ENCODE measurements at regions not wholly inside any gene's neighbourhood (a gene's known extent, or its start where the extent isn't known, plus 50 kb on each side); places are given as distances from the start of the nearest gene placed in this dataset.

- no peaks in the 10 kb centered on the region for H3K36me3 ChIP-seq (ENCODE audit: control insufficient read depth in 2 of 2, extremely low read depth in 1 of 2, insufficient read depth in 2 of 2, low read length in 2 of 2)
- no peak overlapping the region for H2AFZ ChIP-seq (ENCODE audit: low read depth, low read length)
- H3K9me3 ChIP-seq (replicated peaks; ENCODE audit: control insufficient read depth, insufficient read depth, low read length), result no peaks in the 10 kb centered on the region
- BruUV-seq (replicated peaks), result no TSS peak
- peaks cover 21% of the 10 kb centered on the region for H3K4me1 ChIP-seq (ENCODE audit: control insufficient read depth, extremely low read depth, insufficient read depth, low read length)
- FAIRE-seq (no peak), DNase-seq (ENCODE audit: low read depth, low spot score) (no peak)
- no peak overlapping the region for H3K4me3 ChIP-seq (replicated peaks in 1 of 3; ENCODE audit: insufficient read depth in 1 of 3, low read depth in 1 of 3, low read length in 3 of 3)
- H3K27ac ChIP-seq (ENCODE audit: insufficient read depth, low read depth, low read length), result no peak overlapping the region
- H3K4me2 ChIP-seq (ENCODE audit: insufficient read depth, low read length), result no peak overlapping the region
- no peaks in the 10 kb centered on the region for H3K27me3 ChIP-seq (ENCODE audit: control insufficient read depth in 2 of 2, insufficient read depth in 2 of 2, low read length in 2 of 2)
- dilution Hi-C loops (cut with MboI; ENCODE audit: extremely low pct_ligation_motif_present, low sequenced_read_pairs), result no loop called here
- no peak for TF ChIP-seq POLR2A (IDR thresholded peaks at IDR 0.05; ENCODE audit: low read depth, low read length)
- no peak for TF ChIP-seq POLR2AphosphoS5 (IDR thresholded peaks at IDR 0.05; ENCODE audit: insufficient read depth, low read depth, low read length)
- no peak for TF ChIP-seq EZH2 (IDR thresholded peaks at IDR 0.05; ENCODE audit: borderline replicate concordance, low read depth, low read length, severe bottlenecking)
- no peak for TF ChIP-seq GATA2 (IDR thresholded peaks at IDR 0.05; ENCODE audit: insufficient read depth, insufficient read length, low read depth, low read length)
- TF ChIP-seq CTCF (IDR thresholded peaks at IDR 0.05; ENCODE audit: extremely low read depth in 1 of 2, insufficient read depth in 1 of 2, low read depth in 1 of 2, low read length in 2 of 2), result no peak
- no peak for TF ChIP-seq FOS (IDR thresholded peaks at IDR 0.05; ENCODE audit: borderline replicate concordance, insufficient read depth, low read length)
- no peak for TF ChIP-seq MAX (IDR thresholded peaks at IDR 0.05; ENCODE audit: insufficient read depth, insufficient read length)
- TF ChIP-seq MYC (IDR thresholded peaks at IDR 0.05; ENCODE audit: low read depth, low read length), result no peak
- no peak for TF ChIP-seq JUN (IDR thresholded peaks at IDR 0.05; ENCODE audit: borderline replicate concordance, insufficient read depth, insufficient read length, low read depth)
- no peak overlapping the region for H3K9ac ChIP-seq (replicated peaks; ENCODE audit: extremely low read depth, insufficient read depth, low read length)
- H4K20me1 ChIP-seq (replicated peaks; ENCODE audit: control insufficient read depth, extremely low read depth, insufficient read depth, low read length), result no peaks in the 10 kb centered on the region
- no peaks in the 10 kb centered on the region for H3K9me1 ChIP-seq (replicated peaks; ENCODE audit: control insufficient read depth, extremely low read depth, insufficient read depth, low read length)
- ChIA-PET CTCF (no interaction called here), POLR2A (no interaction called here)
- no peaks in the 10 kb centered on the region for H3K79me2 ChIP-seq (ENCODE audit: control insufficient read depth, insufficient read depth, low read length)
- intact Hi-C loops (cut with micrococcal nuclease), result loop anchor here (10.0 kb wide), 1 partner anchor 626 kb away; the partner anchor contains the start of gene OBI1
Observed at GRCh38 chr13:78028960-78029359, 110.3 kb upstream of the EDNRB start.
